ENCODE measurements at regions not wholly inside any gene's neighbourhood (a gene's known extent, or its start where the extent isn't known, plus 50 kb on each side); places are given as distances from the start of the nearest gene placed in this dataset.

GRCh38 chr16:56047307-56048234 lies 143.7 kb upstream of the GNAO1 start:
- Histone ChIP-seq H3K9me3 (ENCODE audit: control insufficient read depth, insufficient read depth, low read length) (no peaks in the 10 kb centered on the region), H3K4me3 (ENCODE audit: low read length) (no peak overlapping the region), H3F3A (ENCODE audit: control insufficient read depth, insufficient read depth) (peaks cover 4% of the 10 kb centered on the region; the same call in 1 of the 2 replicates), H3K79me2 (ENCODE audit: control insufficient read depth, low read length) (no peaks in the 10 kb centered on the region), H3K9me2 (replicated peaks; ENCODE audit: control insufficient read depth, low read length) (no peaks in the 10 kb centered on the region), H3K36me3 (ENCODE audit: control insufficient read depth, low read length) (no peaks in the 10 kb centered on the region), H3K4me2 (ENCODE audit: low read length) (peak overlapping the region; percentile 34; the same call in 1 of the 2 replicates), H3K27me3 (ENCODE audit: control insufficient read depth, low read length) (no peaks in the 10 kb centered on the region), H3K27ac (ENCODE audit: low read depth, low read length) (no peak overlapping the region), H3K4me1 (ENCODE audit: control insufficient read depth, low read length) (peaks cover 16% of the 10 kb centered on the region), H4K20me1 (ENCODE audit: control insufficient read depth, insufficient read depth, low read depth, low read length) (no peaks in the 10 kb centered on the region)
- TF ChIP-seq CTCF (IDR thresholded peaks at IDR 0.05; ENCODE audit: low read depth, low read length, poor library complexity, severe bottlenecking), result no peak

- Histone ChIP-seq H3K4me2 (ENCODE audit: low read length) (no peak overlapping the region), H4K20me1 (ENCODE audit: control insufficient read depth, insufficient read depth, low read depth, low read length) (no peaks in the 10 kb centered on the region), H3K9me2 (replicated peaks; ENCODE audit: control insufficient read depth, low read length) (no peaks in the 10 kb centered on the region), H3F3A (ENCODE audit: control insufficient read depth, insufficient read depth) (no peaks in the 10 kb centered on the region), H3K4me3 (ENCODE audit: low read length) (no peak overlapping the region), H3K9me3 (ENCODE audit: control insufficient read depth, insufficient read depth, low read length) (no peaks in the 10 kb centered on the region), H3K36me3 (ENCODE audit: control insufficient read depth, low read length) (no peaks in the 10 kb centered on the region), H3K27me3 (ENCODE audit: control insufficient read depth, low read length) (no peaks in the 10 kb centered on the region), H3K79me2 (ENCODE audit: control insufficient read depth, low read length) (no peaks in the 10 kb centered on the region), H3K27ac (ENCODE audit: low read depth, low read length) (no peak overlapping the region), H3K4me1 (ENCODE audit: control insufficient read depth, low read length) (no peaks in the 10 kb centered on the region)
- TF ChIP-seq CTCF (IDR thresholded peaks at IDR 0.05; ENCODE audit: low read depth, low read length, poor library complexity, severe bottlenecking), result no peak
- TF ChIP-seq EZH2phosphoT487 (IDR thresholded peaks at IDR 0.05; ENCODE audit: borderline replicate concordance, low read length), result no peak
Observed at GRCh38 chr16:56042416-56042815, 148.9 kb upstream of the GNAO1 start.

- Histone ChIP-seq H3K9me3 (ENCODE audit: control insufficient read depth, insufficient read depth, low read length) (no peaks in the 10 kb centered on the region), H3K4me1 (ENCODE audit: control insufficient read depth, low read length) (no peaks in the 10 kb centered on the region), H4K20me1 (ENCODE audit: control insufficient read depth, insufficient read depth, low read depth, low read length) (no peaks in the 10 kb centered on the region), H3K36me3 (ENCODE audit: control insufficient read depth, low read length) (no peaks in the 10 kb centered on the region), H3K27ac (ENCODE audit: low read depth, low read length) (no peak overlapping the region), H3K27me3 (ENCODE audit: control insufficient read depth, low read length) (no peaks in the 10 kb centered on the region), H3K4me2 (ENCODE audit: low read length) (no peak overlapping the region), H3K79me2 (ENCODE audit: control insufficient read depth, low read length) (no peaks in the 10 kb centered on the region), H3K9me2 (replicated peaks; ENCODE audit: control insufficient read depth, low read length) (no peaks in the 10 kb centered on the region), H3F3A (ENCODE audit: control insufficient read depth, insufficient read depth) (no peaks in the 10 kb centered on the region), H3K4me3 (ENCODE audit: low read length) (no peak overlapping the region)
- TF ChIP-seq CTCF (IDR thresholded peaks at IDR 0.05; ENCODE audit: low read depth, low read length, poor library complexity, severe bottlenecking) (peak; percentile 43), EZH2phosphoT487 (IDR thresholded peaks at IDR 0.05; ENCODE audit: borderline replicate concordance, low read length) (no peak)
Observed at GRCh38 chr16:56041556-56042140, 149.6 kb upstream of the GNAO1 start.
